Gastroesophageal sphincter (tissue), 4 donors: ENCODE measurements at regions not wholly inside any gene's neighbourhood (a gene's known extent, or its start where the extent isn't known, plus 50 kb on each side); places are given as distances from the start of the nearest gene placed in this dataset.
"Not testable (repeated sequence)": the region's sequence is repeated elsewhere in the genome, so short reads cannot be mapped to it uniquely, and the experiment has no call there.

Experiments used
- ATAC-seq: fragments of 150-250 bp; one replicate; pipeline ENCODE4 v1.9.1; 2016; ENCODE audit warnings: mild to moderate bottlenecking, moderate library complexity
- H3K27ac ChIP-seq, 4 donors: fragments of 200-600 bp; sonication (generic) in 3 of 4; 1 replicate in 3 of 4; 2 replicates in 1 of 4; pipeline ENCODE4 v1.5.1; 2016 to 2019
- H3K27me3 ChIP-seq: fragments of 200-600 bp; sonication (generic); one replicate; pipeline ENCODE4 v1.5.1; 2019
- H3K36me3 ChIP-seq, 2 donors: fragments of 200-600 bp; sonication (generic); one replicate each; pipeline ENCODE4 v1.5.1; 2019; ENCODE audit warnings: control low read depth in 1 of 2
- H3K4me1 ChIP-seq, 3 donors: fragments of 200-600 bp; sonication (generic); 1 replicate in 2 of 3; 2 replicates in 1 of 3; pipeline ENCODE4 v1.5.1; 2016 to 2019; ENCODE audit warnings: control low read depth in 2 of 3
- H3K4me3 ChIP-seq, 2 donors: fragments of 200-600 bp; sonication (generic); one replicate each; pipeline ENCODE4 v1.5.1; 2019; ENCODE audit warnings: mild to moderate bottlenecking in 1 of 2, moderate library complexity in 1 of 2
- H3K9me3 ChIP-seq, 3 donors: fragments of 200-600 bp; sonication (generic); one replicate each; pipeline ENCODE4 v1.5.1; 2017 to 2019; ENCODE audit warnings: control low read depth in 2 of 3
- CTCF ChIP-seq, 4 experiments: fragments of 200-600 bp in 2 of 4; fragments of 450-650 bp in 2 of 4; sonication (generic) in 1 of 4; IDR thresholded peaks; one replicate each; pipeline ENCODE4 v1.5.1; 2017 to 2019; ENCODE audit warnings: antibody characterized with exemption in 4 of 4, mild to moderate bottlenecking in 2 of 4, moderate library complexity in 2 of 4
- EP300 ChIP-seq: sonication (generic); formaldehyde crosslinking; IDR thresholded peaks from one replicate; pipeline ENCODE4 v1.6.1; 2017; ENCODE audit warnings: antibody characterized with exemption, mild to moderate bottlenecking
- POLR2A ChIP-seq, 2 donors: fragments of 450-650 bp; IDR thresholded peaks; one replicate each; pipeline ENCODE4 v1.6.1; 2017; ENCODE audit warnings: antibody characterized with exemption in 2 of 2, mild to moderate bottlenecking in 2 of 2, moderate library complexity in 1 of 2
- POLR2AphosphoS5 ChIP-seq: sonication (generic); formaldehyde crosslinking; IDR thresholded peaks from one replicate; pipeline ENCODE4 v1.6.1; 2017; ENCODE audit warnings: antibody characterized with exemption
- WGBS, 2 donors: methylation state at CpG; one replicate each; pipeline ENCODE4 v1.1.5; 2018; ENCODE audit warnings: low coverage in 1 of 2; 5-methylcytosine and 5-hydroxymethylcytosine counted together

GRCh38 chr14:105940534-105941225 is 414.3 kb downstream of the TMEM121 start:
- 75% methylated on average over 6 of the region's 9 CpGs; no CpG with 5 or more reads in 1 of the 2 donors for WGBS, 2 donors
- H3K9me3 ChIP-seq: peaks cover 0 to 50% (median 0%) of the 10 kb centered on the region in 3 donors

GRCh38 chr14:105941226-105942166 is 415.1 kb downstream of the TMEM121 start:
- Histone ChIP-seq H3K27ac (no peak overlapping the region), H3K36me3 (no peaks in the 10 kb centered on the region), H3K9me3 (peaks cover 0 to 42% (median 0%) of the 10 kb centered on the region in 3 donors), H3K4me1 (no peaks in the 10 kb centered on the region), H3K4me3 (no peak overlapping the region), H3K27me3 (peaks cover 26% of the 10 kb centered on the region)
- no peak for ATAC-seq
- TF ChIP-seq POLR2AphosphoS5: no peak
- no peak for TF ChIP-seq POLR2A (IDR thresholded peaks at IDR 0.05)
- TF ChIP-seq EP300: no peak
- TF ChIP-seq CTCF (IDR thresholded peaks at IDR 0.05): no peak
- WGBS, 2 donors: 93% methylated on average over 3 of the region's 24 CpGs; no CpG with 5 or more reads in 1 of the 2 donors

More at GRCh38 chr14:105940534-105941225, 414.3 kb downstream of the TMEM121 start:
- no peaks in the 10 kb centered on the region for H3K36me3 ChIP-seq
- no peak overlapping the region for H3K27ac ChIP-seq
- ATAC-seq: no peak
- H3K27me3 ChIP-seq: peaks cover 26% of the 10 kb centered on the region
- no peak overlapping the region for H3K4me3 ChIP-seq
- TF ChIP-seq EP300: no peak
- no peak for TF ChIP-seq POLR2AphosphoS5
- no peak for TF ChIP-seq POLR2A (IDR thresholded peaks at IDR 0.05)
- no peak for TF ChIP-seq CTCF (IDR thresholded peaks at IDR 0.05)
- no peaks in the 10 kb centered on the region for H3K4me1 ChIP-seq

GRCh38 chr14:105942725-105943124 is 416.3 kb downstream of the TMEM121 start:
- not testable (repeated sequence) for H3K36me3 ChIP-seq, H3K4me1 ChIP-seq, H3K27ac ChIP-seq, H3K4me3 ChIP-seq, ATAC-seq
- peaks cover 22% of the 10 kb centered on the region for H3K27me3 ChIP-seq
- H3K9me3 ChIP-seq: peaks cover 0 to 32% (median 0%) of the 10 kb centered on the region in 3 donors
- WGBS, 2 donors: 87 to 92% methylated on average over 2 to 22 of the region's 22 CpGs

- ATAC-seq: no peak
- no peaks in the 10 kb centered on the region for H3K36me3 ChIP-seq
Observed at GRCh38 chr14:105943973-105944602, 417.7 kb downstream of the TMEM121 start.

More at GRCh38 chr14:105943973-105944602, 417.7 kb downstream of the TMEM121 start:
- Histone ChIP-seq H3K9me3 (peaks cover 0 to 19% (median 0%) of the 10 kb centered on the region in 3 donors), H3K4me1 (no peaks in the 10 kb centered on the region), H3K27ac (no peak overlapping the region), H3K4me3 (no peak overlapping the region), H3K27me3 (peaks cover 22% of the 10 kb centered on the region)
- TF ChIP-seq EP300 (no peak), POLR2A (IDR thresholded peaks at IDR 0.05) (no peak), POLR2AphosphoS5 (no peak), CTCF (IDR thresholded peaks at IDR 0.05) (no peak)
- WGBS, 2 donors: 79 to 82% methylated on average over 7 to 10 of the region's 12 CpGs
